ENCODE measurements at regions not wholly inside any gene's neighbourhood (a gene's known extent, or its start where the extent isn't known, plus 50 kb on each side); places are given as distances from the start of the nearest gene placed in this dataset.

DNA sequence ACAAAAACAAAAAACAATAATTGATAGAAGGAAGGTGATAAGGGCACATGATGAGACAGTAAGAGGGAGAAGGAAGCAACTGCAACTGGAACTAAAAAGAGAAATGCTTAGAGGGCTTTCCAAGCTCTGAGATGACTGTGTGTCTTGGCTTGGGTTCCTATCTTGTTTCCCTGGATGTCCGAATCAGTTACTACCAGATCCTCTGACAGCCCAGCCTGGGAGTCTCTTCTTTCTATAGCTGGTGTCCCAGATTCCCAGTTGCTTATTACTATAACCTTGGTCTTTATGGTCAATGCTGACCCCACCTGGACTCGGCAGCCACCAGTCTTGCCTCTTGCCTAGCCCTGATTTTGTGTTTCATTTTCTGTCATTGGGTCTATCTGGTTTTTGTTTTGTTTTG lies 116.4 kb downstream of the RFC3 start:
- intact Hi-C loops (cut with micrococcal nuclease; ENCODE audit: unreplicated experiment): loop anchor here (5.0 kb wide), 1 partner anchor 58 kb away; no protein-coding TSS in a partner anchor
- DNase-seq: no peak
- Mint-ChIP-seq H3K27ac (ENCODE audit: unreplicated experiment) (no peak overlapping the region), H3K9me3 (ENCODE audit: unreplicated experiment) (no peaks in the 10 kb centered on the region), H3K4me3 (ENCODE audit: unreplicated experiment) (no peak overlapping the region), H3K27me3 (ENCODE audit: insufficient read depth, unreplicated experiment) (no peaks in the 10 kb centered on the region), H3K36me3 (ENCODE audit: insufficient read depth, unreplicated experiment) (no peaks in the 10 kb centered on the region), H3K4me1 (ENCODE audit: low read depth, unreplicated experiment) (no peaks in the 10 kb centered on the region)
- TF ChIP-seq, protein P1, sequence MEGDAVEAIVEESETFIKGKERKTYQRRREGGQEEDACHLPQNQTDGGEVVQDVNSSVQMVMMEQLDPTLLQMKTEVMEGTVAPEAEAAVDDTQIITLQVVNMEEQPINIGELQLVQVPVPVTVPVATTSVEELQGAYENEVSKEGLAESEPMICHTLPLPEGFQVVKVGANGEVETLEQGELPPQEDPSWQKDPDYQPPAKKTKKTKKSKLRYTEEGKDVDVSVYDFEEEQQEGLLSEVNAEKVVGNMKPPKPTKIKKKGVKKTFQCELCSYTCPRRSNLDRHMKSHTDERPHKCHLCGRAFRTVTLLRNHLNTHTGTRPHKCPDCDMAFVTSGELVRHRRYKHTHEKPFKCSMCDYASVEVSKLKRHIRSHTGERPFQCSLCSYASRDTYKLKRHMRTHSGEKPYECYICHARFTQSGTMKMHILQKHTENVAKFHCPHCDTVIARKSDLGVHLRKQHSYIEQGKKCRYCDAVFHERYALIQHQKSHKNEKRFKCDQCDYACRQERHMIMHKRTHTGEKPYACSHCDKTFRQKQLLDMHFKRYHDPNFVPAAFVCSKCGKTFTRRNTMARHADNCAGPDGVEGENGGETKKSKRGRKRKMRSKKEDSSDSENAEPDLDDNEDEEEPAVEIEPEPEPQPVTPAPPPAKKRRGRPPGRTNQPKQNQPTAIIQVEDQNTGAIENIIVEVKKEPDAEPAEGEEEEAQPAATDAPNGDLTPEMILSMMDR (IDR thresholded peaks at IDR 0.05; ENCODE audit: insufficient read depth in 1 of 2, low read depth in 1 of 2, low read length in 1 of 2, severe bottlenecking in 1 of 2, unreplicated experiment in 1 of 2): no peak
- Histone ChIP-seq H3K9me3 (no peaks in the 10 kb centered on the region), H3K4me1 (no peaks in the 10 kb centered on the region), H3K4me3 (ENCODE audit: low read depth, low read length) (no peak overlapping the region), H3K36me3 (ENCODE audit: control insufficient read depth, insufficient read depth, low read length) (no peaks in the 10 kb centered on the region), H3K27me3 (replicated peaks; ENCODE audit: control insufficient read depth, insufficient read depth, low read length) (no peaks in the 10 kb centered on the region)
- CTCF ChIA-PET: no interaction called here
- no TSS peak for BruUV-seq (replicated peaks)
- POLR2A ChIA-PET: no interaction called here

DNA sequence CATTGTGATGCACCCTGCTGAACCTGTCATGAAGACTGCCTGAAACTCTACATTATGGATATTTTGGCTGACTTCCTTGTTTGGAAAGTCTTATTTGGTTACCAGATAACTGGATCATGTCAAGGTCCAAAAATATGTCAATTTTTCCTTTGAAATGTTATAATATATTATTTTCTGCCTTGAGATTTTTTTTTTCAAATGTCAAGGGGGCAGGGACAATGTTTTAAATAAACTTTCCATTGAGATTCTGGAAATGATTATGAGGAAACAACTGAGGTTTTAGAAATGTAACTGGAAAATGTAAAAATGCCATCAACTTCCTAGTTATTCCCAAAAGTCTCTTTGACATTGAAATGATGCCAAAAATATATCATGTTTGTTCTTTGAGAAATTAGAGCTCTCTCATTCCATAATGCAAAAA lies 117.0 kb downstream of the RFC3 start:
- no peak overlapping the region for H3K27ac Mint-ChIP-seq (ENCODE audit: unreplicated experiment)
- BruUV-seq (replicated peaks): no TSS peak
- Histone ChIP-seq H3K27me3 (replicated peaks; ENCODE audit: control insufficient read depth, insufficient read depth, low read length) (no peaks in the 10 kb centered on the region), H3K9me3 (no peaks in the 10 kb centered on the region; the same call in 1 of the 2 replicates), H3K4me3 (ENCODE audit: low read depth, low read length) (no peak overlapping the region), H3K36me3 (ENCODE audit: control insufficient read depth, insufficient read depth, low read length) (no peaks in the 10 kb centered on the region), H3K4me1 (no peaks in the 10 kb centered on the region)
- no peaks in the 10 kb centered on the region for H3K27me3 Mint-ChIP-seq (ENCODE audit: insufficient read depth, unreplicated experiment)
- DNase-seq: no peak
- ChIA-PET POLR2A (no interaction called here), CTCF (no interaction called here)
- H3K36me3 Mint-ChIP-seq (ENCODE audit: insufficient read depth, unreplicated experiment): no peaks in the 10 kb centered on the region
- intact Hi-C loops (cut with micrococcal nuclease; ENCODE audit: unreplicated experiment): loop anchor here (5.0 kb wide), 1 partner anchor 57 kb away; no protein-coding TSS in a partner anchor
- no peak overlapping the region for H3K4me3 Mint-ChIP-seq (ENCODE audit: unreplicated experiment)
- H3K9me3 Mint-ChIP-seq (ENCODE audit: unreplicated experiment): no peaks in the 10 kb centered on the region
- no peaks in the 10 kb centered on the region for H3K4me1 Mint-ChIP-seq (ENCODE audit: low read depth, unreplicated experiment)
- TF ChIP-seq, protein P1 (IDR thresholded peaks at IDR 0.05; ENCODE audit: insufficient read depth in 1 of 2, low read depth in 1 of 2, low read length in 1 of 2, severe bottlenecking in 1 of 2, unreplicated experiment in 1 of 2): no peak

DNA sequence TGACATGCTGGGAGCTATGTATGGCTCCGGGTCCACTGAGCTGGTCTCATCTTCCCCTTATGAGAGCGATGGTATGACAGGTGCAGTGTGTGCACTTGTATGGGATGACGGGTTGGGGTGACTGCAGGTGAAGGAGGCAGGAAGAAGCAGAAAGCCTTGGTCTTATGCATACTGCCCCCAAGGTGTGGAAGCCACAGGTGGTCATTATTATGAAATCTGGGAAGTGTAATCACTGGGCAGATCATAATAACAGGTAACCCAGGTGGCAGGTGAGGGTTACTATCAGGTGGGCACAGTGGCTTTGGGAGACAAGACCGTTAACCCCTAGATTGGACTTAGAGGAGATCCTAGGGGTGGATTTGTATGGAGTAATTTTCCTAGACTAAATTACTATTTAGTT lies 118.0 kb downstream of the RFC3 start:
- no peaks in the 10 kb centered on the region for H3K27me3 Mint-ChIP-seq (ENCODE audit: insufficient read depth, unreplicated experiment)
- no peaks in the 10 kb centered on the region for H3K4me1 ChIP-seq
- H3K4me3 ChIP-seq (ENCODE audit: low read depth, low read length): no peak overlapping the region
- TF ChIP-seq, protein P1 (IDR thresholded peaks at IDR 0.05; ENCODE audit: insufficient read depth in 1 of 2, low read depth in 1 of 2, low read length in 1 of 2, severe bottlenecking in 1 of 2, unreplicated experiment in 1 of 2): no peak
- H3K27ac Mint-ChIP-seq (ENCODE audit: unreplicated experiment): no peak overlapping the region
- H3K36me3 Mint-ChIP-seq (ENCODE audit: insufficient read depth, unreplicated experiment): no peaks in the 10 kb centered on the region
- no TSS peak for BruUV-seq (replicated peaks)
- no peaks in the 10 kb centered on the region; the same call in 1 of the 2 replicates for H3K9me3 ChIP-seq
- intact Hi-C loops (cut with micrococcal nuclease; ENCODE audit: unreplicated experiment): no loop called here
- ChIA-PET CTCF (no interaction called here), POLR2A (no interaction called here)
- DNase-seq: no peak
- no peaks in the 10 kb centered on the region for H3K4me1 Mint-ChIP-seq (ENCODE audit: low read depth, unreplicated experiment)
- no peaks in the 10 kb centered on the region for H3K27me3 ChIP-seq (replicated peaks; ENCODE audit: control insufficient read depth, insufficient read depth, low read length)
- H3K4me3 Mint-ChIP-seq (ENCODE audit: unreplicated experiment): no peak overlapping the region
- no peaks in the 10 kb centered on the region for H3K9me3 Mint-ChIP-seq (ENCODE audit: unreplicated experiment)
- no peaks in the 10 kb centered on the region for H3K36me3 ChIP-seq (ENCODE audit: control insufficient read depth, insufficient read depth, low read length)

All from Caco-2 (cell line).